ENCODE measurements at regions not wholly inside any gene's neighbourhood (a gene's known extent, or its start where the extent isn't known, plus 50 kb on each side); places are given as distances from the start of the nearest gene placed in this dataset.

GRCh38 chr1:117678246-117678977 is 72.6 kb downstream of the TENT5C start:
- no peak for DNase-seq

- DNase-seq: no peak
Observed at GRCh38 chr1:117679299-117679698, 73.5 kb downstream of the TENT5C start.

GRCh38 chr1:117679868-117680267 is 74.0 kb downstream of the TENT5C start:
- DNase-seq: no peak

- DNase-seq: no peak
Observed at GRCh38 chr1:117680316-117681002, 74.6 kb downstream of the TENT5C start.

GRCh38 chr1:117681093-117681900 is 75.4 kb downstream of the TENT5C start:
- DNase-seq: no peak

GRCh38 chr1:117681901-117682250 is 76.0 kb downstream of the TENT5C start:
- no peak for DNase-seq

GRCh38 chr1:117682372-117682771 is 76.5 kb downstream of the TENT5C start:
- no peak for DNase-seq

- DNase-seq: no peak
Observed at GRCh38 chr1:117683571-117684285, 77.9 kb downstream of the TENT5C start.

- DNase-seq: no peak
Observed at GRCh38 chr1:117685936-117686806, 80.3 kb downstream of the TENT5C start.

- no peak for DNase-seq
Observed at GRCh38 chr1:117686907-117687306, 81.1 kb downstream of the TENT5C start.

GRCh38 chr1:117689997-117690625 is 84.3 kb downstream of the TENT5C start:
- DNase-seq: no peak

- DNase-seq: no peak
Observed at GRCh38 chr1:117691942-117692341, 86.1 kb downstream of the TENT5C start.

- no peak for DNase-seq
Observed at GRCh38 chr1:117694543-117694942, 88.7 kb downstream of the TENT5C start.

- DNase-seq: no peak
Observed at GRCh38 chr1:117695796-117696490, 90.1 kb downstream of the TENT5C start.

- DNase-seq: no peak
Observed at GRCh38 chr1:117696561-117696960, 90.7 kb downstream of the TENT5C start.

- no peak for DNase-seq
Observed at GRCh38 chr1:117697220-117697781, 91.5 kb downstream of the TENT5C start.

GRCh38 chr1:117698398-117699160 is 92.7 kb downstream of the TENT5C start:
- no peak for DNase-seq

- no peak for DNase-seq
Observed at GRCh38 chr1:117699953-117700352, 94.1 kb downstream of the TENT5C start.

- DNase-seq: no peak
Observed at GRCh38 chr1:117702654-117703053, 96.8 kb downstream of the TENT5C start.
